C4-2B (cell line): ENCODE measurements at regions not wholly inside any gene's neighbourhood (a gene's known extent, or its start where the extent isn't known, plus 50 kb on each side); places are given as distances from the start of the nearest gene placed in this dataset.

ENCODE experiments used
- H3K27ac ChIP-seq: fragments of 450-650 bp; 2 replicates; pipeline ENCODE4 v1.5.1; 2017
- CTCF ChIP-seq: fragments of 450-650 bp; conservative IDR thresholded peaks from 2 replicates; pipeline ENCODE4 v1.5.1; 2017; ENCODE audit warnings: mild to moderate bottlenecking
- ZFX ChIP-seq: fragments of 450-650 bp; IDR thresholded peaks from 2 replicates; pipeline ENCODE4 v1.6.1; 2017

- TF ChIP-seq CTCF: no peak
- TF ChIP-seq ZFX: no peak
- no peak overlapping the region for H3K27ac ChIP-seq
These were observed 275.1 kb upstream of the PRDM1 start for GRCh38 chr6:105810922-105811482.

GRCh38 chr6:105810105-105810921 lies 275.8 kb upstream of the PRDM1 start:
- no peak for TF ChIP-seq CTCF
- no peak for TF ChIP-seq ZFX
- no peak overlapping the region for H3K27ac ChIP-seq

- TF ChIP-seq CTCF (no peak), ZFX (no peak)
- H3K27ac ChIP-seq: no peak overlapping the region
These were observed 277.6 kb upstream of the PRDM1 start for GRCh38 chr6:105808571-105808970.

GRCh38 chr6:105807905-105808304 lies 278.2 kb upstream of the PRDM1 start:
- no peak overlapping the region for H3K27ac ChIP-seq
- no peak for TF ChIP-seq CTCF
- no peak for TF ChIP-seq ZFX

GRCh38 chr6:105806486-105806920 lies 279.6 kb upstream of the PRDM1 start:
- H3K27ac ChIP-seq: no peak overlapping the region
- TF ChIP-seq CTCF: no peak
- no peak for TF ChIP-seq ZFX

- no peak for TF ChIP-seq ZFX
- TF ChIP-seq CTCF: no peak
- no peak overlapping the region for H3K27ac ChIP-seq
These were observed 280.6 kb upstream of the PRDM1 start for GRCh38 chr6:105805501-105806023.

- H3K27ac ChIP-seq: no peak overlapping the region
- TF ChIP-seq ZFX: no peak
- TF ChIP-seq CTCF: no peak
These were observed 281.7 kb upstream of the PRDM1 start for GRCh38 chr6:105804424-105804823.
